GM23338 (cell line): ENCODE measurements at regions not wholly inside any gene's neighbourhood (a gene's known extent, or its start where the extent isn't known, plus 50 kb on each side); places are given as distances from the start of the nearest gene placed in this dataset.

Source experiments
- ATAC-seq: fragments of 200-7000 bp; cut with Tn5 transposase; 3 replicates; pipeline ENCODE4 v1.9.1; 2020
- DNase-seq: peaks from one replicate; pipeline ENCODE4 v3.0.0-alpha.2; 2015; ENCODE audit warnings: low spot score
- H2AFZ ChIP-seq: fragments of 200-600 bp; sonication (generic); 2 replicates; pipeline ENCODE4 v1.8.0; 2016; ENCODE audit warnings: antibody characterized with exemption, mild to moderate bottlenecking, moderate library complexity
- H3F3A ChIP-seq: fragments of 200-600 bp; sonication (generic); replicated peaks from 2 replicates; pipeline ENCODE4 v1.8.0; 2017; ENCODE audit warnings: antibody characterized with exemption, mixed run types, low read depth
- H3K27ac ChIP-seq: fragments of 200-600 bp; sonication (generic); 2 replicates; pipeline ENCODE4 v1.6.1; 2016; ENCODE audit warnings: low read depth
- H3K27me3 ChIP-seq: fragments of 200-600 bp; sonication (generic); 2 replicates; pipeline ENCODE4 v1.8.0; 2016; ENCODE audit warnings: mild to moderate bottlenecking, mixed run types, moderate library complexity; ENCODE audit not compliant: insufficient read depth
- H3K36me3 ChIP-seq: fragments of 200-600 bp; sonication (generic); 2 replicates; pipeline ENCODE4 v1.8.0; 2016; ENCODE audit warnings: mild to moderate bottlenecking; ENCODE audit not compliant: insufficient read depth
- H3K4me1 ChIP-seq: fragments of 200-600 bp; sonication (generic); 2 replicates; pipeline ENCODE4 v1.8.0; 2016; ENCODE audit warnings: mild to moderate bottlenecking, moderate library complexity; ENCODE audit not compliant: insufficient read depth
- H3K4me2 ChIP-seq: fragments of 200-600 bp; sonication (generic); 2 replicates; pipeline ENCODE4 v1.7.1; 2017; ENCODE audit warnings: mixed run types
- H3K4me3 ChIP-seq: fragments of 200-600 bp; sonication (generic); 2 replicates; pipeline ENCODE4 v1.6.1; 2016; ENCODE audit warnings: mixed run types
- H3K79me2 ChIP-seq: fragments of 200-600 bp; sonication (generic); replicated peaks from 2 replicates; pipeline ENCODE4 v1.8.0; 2017; ENCODE audit warnings: mild to moderate bottlenecking; ENCODE audit not compliant: insufficient read depth
- H3K9me2 ChIP-seq: fragments of 200-600 bp; sonication (generic); 2 replicates; pipeline ENCODE4 v1.8.0; 2017; ENCODE audit not compliant: insufficient read depth
- H4K20me1 ChIP-seq: fragments of 200-600 bp; sonication (generic); replicated peaks from 2 replicates; pipeline ENCODE4 v1.8.0; 2017; ENCODE audit warnings: mild to moderate bottlenecking; ENCODE audit not compliant: insufficient read depth
- H3K27ac Mint-ChIP-seq: 2 replicates; pipeline ENCODE4 v1.8.0; 2020; ENCODE audit warnings: inconsistent platforms, mild to moderate bottlenecking, moderate library complexity, mixed read lengths
- H3K27me3 Mint-ChIP-seq: 3 replicates; pipeline ENCODE4 v1.8.0; 2022; ENCODE audit warnings: low read depth, mild to moderate bottlenecking, moderate library complexity, mixed read lengths, inconsistent platforms; ENCODE audit not compliant: insufficient read depth, poor library complexity
- H3K36me3 Mint-ChIP-seq: 3 replicates; pipeline ENCODE4 v1.8.0; 2021; ENCODE audit warnings: low read depth, mild to moderate bottlenecking, inconsistent platforms, moderate library complexity, mixed read lengths
- H3K4me1 Mint-ChIP-seq: 3 replicates; pipeline ENCODE4 v1.8.0; 2020; ENCODE audit warnings: mild to moderate bottlenecking, inconsistent platforms, mixed read lengths
- H3K4me3 Mint-ChIP-seq: 3 replicates; pipeline ENCODE4 v1.8.0; 2021; ENCODE audit warnings: moderate library complexity, mild to moderate bottlenecking, inconsistent platforms, mixed read lengths
- H3K9me3 Mint-ChIP-seq: 3 replicates; pipeline ENCODE4 v1.8.0; 2020; ENCODE audit warnings: moderate library complexity, mild to moderate bottlenecking, inconsistent platforms, mixed read lengths
- CREB1 ChIP-seq: fragments of 250-450 bp; sonication (Bioruptor Pico); IDR thresholded peaks from 2 replicates; pipeline ENCODE4 v1.5.0; 2020; ENCODE audit warnings: low read depth, mild to moderate bottlenecking, moderate library complexity
- EZH2 ChIP-seq: fragments of 200-600 bp; sonication (generic); IDR thresholded peaks from one replicate; pipeline ENCODE4 v1.8.0; 2017; ENCODE audit warnings: antibody characterized with exemption, mild to moderate bottlenecking, low read depth; ENCODE audit not compliant: unreplicated experiment
- JUNB ChIP-seq: IDR thresholded peaks from one replicate; pipeline ENCODE4 v1.6.1; 2016; ENCODE audit warnings: antibody characterized with exemption; ENCODE audit not compliant: unreplicated experiment
- NANOG ChIP-seq: IDR thresholded peaks from 2 replicates; pipeline ENCODE4 v1.6.1; 2016; ENCODE audit warnings: antibody characterized with exemption, borderline replicate concordance
- POLR2AphosphoS5 ChIP-seq: IDR thresholded peaks from 2 replicates; pipeline ENCODE4 v1.6.1; 2016; ENCODE audit warnings: antibody characterized with exemption, low read depth
- STAT1 ChIP-seq: IDR thresholded peaks from one replicate; pipeline ENCODE4 v1.6.1; 2016; ENCODE audit warnings: antibody characterized with exemption; ENCODE audit not compliant: unreplicated experiment
- ZNF114 ChIP-seq: fragments of 250-450 bp; sonication (Bioruptor Pico); IDR thresholded peaks from 2 replicates; pipeline ENCODE4 v1.5.0; 2020; ENCODE audit warnings: mild to moderate bottlenecking, moderate library complexity
- TF ChIP-seq, protein P1 (sequence below): IDR thresholded peaks from 2 replicates; pipeline ENCODE4 v1.6.1; 2016; ENCODE audit warnings: antibody characterized with exemption
- TF ChIP-seq, protein P2 (sequence below), 2 experiments: fragments of 200-600 bp in 1 of 2; sonication (generic) in 1 of 2; conservative IDR thresholded peaks; 2 replicates each; pipeline versions ENCODE4 v1.5.1 to v1.6.1; 2016 to 2017; ENCODE audit warnings: antibody characterized with exemption in 2 of 2, low read depth in 2 of 2, mild to moderate bottlenecking in 2 of 2, moderate library complexity in 1 of 2

DNA sequence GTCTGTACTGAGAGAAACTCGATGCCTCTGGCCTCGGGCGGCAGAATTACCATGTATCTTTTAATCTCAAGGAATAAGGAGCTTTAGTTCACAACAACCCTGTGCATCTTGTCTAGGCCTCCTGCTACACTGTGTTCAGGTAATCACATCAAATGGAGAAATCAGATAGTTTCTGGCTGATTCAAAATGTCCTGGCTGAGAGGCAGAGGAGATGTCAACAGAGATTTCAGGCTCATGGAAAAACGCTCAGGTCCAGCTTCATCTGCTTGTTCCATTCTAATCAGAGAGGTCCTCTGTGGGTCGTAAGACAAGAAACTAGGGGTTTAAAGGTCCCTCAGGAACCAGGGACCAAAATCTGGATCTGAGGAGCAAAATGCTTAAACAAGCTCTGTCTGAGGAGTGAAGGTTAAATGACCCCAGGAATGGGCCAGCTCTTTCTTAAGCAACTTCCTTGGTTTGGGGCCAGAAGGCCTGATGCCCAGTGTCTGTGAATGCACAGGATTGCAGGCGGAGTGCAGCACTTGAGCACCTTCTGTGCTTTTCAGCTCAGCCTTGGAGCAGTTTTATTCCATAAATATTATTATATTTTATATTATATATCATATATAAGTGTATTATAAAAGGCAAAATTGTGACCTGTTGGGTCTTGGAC is 170.2 kb upstream of the PRICKLE1 start:
- Mint-ChIP-seq H3K9me3 (peaks cover 16% of the 10 kb centered on the region; the same call in 2 of the 3 replicates), H3K27ac (no peak overlapping the region), H3K4me1 (peaks cover 40% of the 10 kb centered on the region), H3K27me3 (peaks cover 9% of the 10 kb centered on the region), H3K4me3 (no peak overlapping the region), H3K36me3 (peaks cover 18% of the 10 kb centered on the region)
- no peaks in the 10 kb centered on the region for H3K27me3 ChIP-seq
- peaks cover 18% of the 10 kb centered on the region; the same call in 1 of the 2 replicates for H3K9me2 ChIP-seq
- no peaks in the 10 kb centered on the region for H3K36me3 ChIP-seq
- no peak overlapping the region for H3K27ac ChIP-seq
- no peaks in the 10 kb centered on the region for H4K20me1 ChIP-seq
- peaks cover 32% of the 10 kb centered on the region for H3K4me1 ChIP-seq
- H3K4me2 ChIP-seq = no peak overlapping the region
- DNase-seq (no peak), ATAC-seq (no peak)
- no peak overlapping the region for H3K4me3 ChIP-seq
- no peaks in the 10 kb centered on the region for H3K79me2 ChIP-seq
- H3F3A ChIP-seq = peaks cover 5% of the 10 kb centered on the region; the same call in 1 of the 2 replicates
- peak overlapping the region; percentile 48; the same call in 1 of the 2 replicates for H2AFZ ChIP-seq
- no peak for TF ChIP-seq STAT1
- TF ChIP-seq JUNB = no peak
- TF ChIP-seq, protein P1, sequence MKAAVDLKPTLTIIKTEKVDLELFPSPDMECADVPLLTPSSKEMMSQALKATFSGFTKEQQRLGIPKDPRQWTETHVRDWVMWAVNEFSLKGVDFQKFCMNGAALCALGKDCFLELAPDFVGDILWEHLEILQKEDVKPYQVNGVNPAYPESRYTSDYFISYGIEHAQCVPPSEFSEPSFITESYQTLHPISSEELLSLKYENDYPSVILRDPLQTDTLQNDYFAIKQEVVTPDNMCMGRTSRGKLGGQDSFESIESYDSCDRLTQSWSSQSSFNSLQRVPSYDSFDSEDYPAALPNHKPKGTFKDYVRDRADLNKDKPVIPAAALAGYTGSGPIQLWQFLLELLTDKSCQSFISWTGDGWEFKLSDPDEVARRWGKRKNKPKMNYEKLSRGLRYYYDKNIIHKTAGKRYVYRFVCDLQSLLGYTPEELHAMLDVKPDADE = no peak
- TF ChIP-seq NANOG = no peak
- TF ChIP-seq, protein P2, sequence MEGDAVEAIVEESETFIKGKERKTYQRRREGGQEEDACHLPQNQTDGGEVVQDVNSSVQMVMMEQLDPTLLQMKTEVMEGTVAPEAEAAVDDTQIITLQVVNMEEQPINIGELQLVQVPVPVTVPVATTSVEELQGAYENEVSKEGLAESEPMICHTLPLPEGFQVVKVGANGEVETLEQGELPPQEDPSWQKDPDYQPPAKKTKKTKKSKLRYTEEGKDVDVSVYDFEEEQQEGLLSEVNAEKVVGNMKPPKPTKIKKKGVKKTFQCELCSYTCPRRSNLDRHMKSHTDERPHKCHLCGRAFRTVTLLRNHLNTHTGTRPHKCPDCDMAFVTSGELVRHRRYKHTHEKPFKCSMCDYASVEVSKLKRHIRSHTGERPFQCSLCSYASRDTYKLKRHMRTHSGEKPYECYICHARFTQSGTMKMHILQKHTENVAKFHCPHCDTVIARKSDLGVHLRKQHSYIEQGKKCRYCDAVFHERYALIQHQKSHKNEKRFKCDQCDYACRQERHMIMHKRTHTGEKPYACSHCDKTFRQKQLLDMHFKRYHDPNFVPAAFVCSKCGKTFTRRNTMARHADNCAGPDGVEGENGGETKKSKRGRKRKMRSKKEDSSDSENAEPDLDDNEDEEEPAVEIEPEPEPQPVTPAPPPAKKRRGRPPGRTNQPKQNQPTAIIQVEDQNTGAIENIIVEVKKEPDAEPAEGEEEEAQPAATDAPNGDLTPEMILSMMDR (conservative IDR thresholded peaks at IDR 0.05; ENCODE audit: low read depth in 2 of 2) = no peak
- no peak for TF ChIP-seq ZNF114 (CRISPR knock-in tag)
- TF ChIP-seq CREB1 = no peak
- TF ChIP-seq EZH2 = no peak
- no peak for TF ChIP-seq POLR2AphosphoS5

GRCh38 chr12:42758806-42759205 is 169.3 kb upstream of the PRICKLE1 start:
- H3K9me2 ChIP-seq = peaks cover 13% of the 10 kb centered on the region; the same call in 1 of the 2 replicates
- Mint-ChIP-seq H3K9me3 (peaks cover 16% of the 10 kb centered on the region; the same call in 2 of the 3 replicates), H3K27me3 (peaks cover 9% of the 10 kb centered on the region), H3K4me1 (peaks cover 40% of the 10 kb centered on the region), H3K4me3 (no peak overlapping the region), H3K27ac (no peak overlapping the region), H3K36me3 (peaks cover 19% of the 10 kb centered on the region)
- DNase-seq (no peak), ATAC-seq (no peak)
- H3K36me3 ChIP-seq = no peaks in the 10 kb centered on the region
- no peak overlapping the region for H3K27ac ChIP-seq
- H3K4me3 ChIP-seq = no peak overlapping the region
- H3K4me2 ChIP-seq = peak overlapping the region; percentile 25; the same call in 1 of the 2 replicates
- no peaks in the 10 kb centered on the region for H3K79me2 ChIP-seq
- H2AFZ ChIP-seq = peak overlapping the region; percentile 4; the same call in 1 of the 2 replicates
- H3K27me3 ChIP-seq = no peaks in the 10 kb centered on the region
- no peaks in the 10 kb centered on the region for H4K20me1 ChIP-seq
- TF ChIP-seq NANOG (no peak), JUNB (no peak), CREB1 (no peak)
- TF ChIP-seq, protein P1 = no peak
- peaks cover 32% of the 10 kb centered on the region for H3K4me1 ChIP-seq
- peaks cover 5% of the 10 kb centered on the region; the same call in 1 of the 2 replicates for H3F3A ChIP-seq
